GM19043 (cell line): ENCODE measurements at regions not wholly inside any gene's neighbourhood (a gene's known extent, or its start where the extent isn't known, plus 50 kb on each side); places are given as distances from the start of the nearest gene placed in this dataset.
"Not testable (repeated sequence)": the region's sequence is repeated elsewhere in the genome, so short reads cannot be mapped to it uniquely, and the experiment has no call there.

Experiments used
- ATAC-seq: cut with Tn5 transposase; IDR thresholded peaks from one replicate; pipeline ENCODE4 v1.9.1; 2021; ENCODE audit warnings: low read depth; ENCODE audit not compliant: unreplicated experiment

GRCh38 chr9:104323967-104324694 lies 179.9 kb upstream of the OR13F1 start:
- ATAC-seq = not testable (repeated sequence)

GRCh38 chr9:104326912-104327311 lies 177.2 kb upstream of the OR13F1 start:
- ATAC-seq = no peak

DNA sequence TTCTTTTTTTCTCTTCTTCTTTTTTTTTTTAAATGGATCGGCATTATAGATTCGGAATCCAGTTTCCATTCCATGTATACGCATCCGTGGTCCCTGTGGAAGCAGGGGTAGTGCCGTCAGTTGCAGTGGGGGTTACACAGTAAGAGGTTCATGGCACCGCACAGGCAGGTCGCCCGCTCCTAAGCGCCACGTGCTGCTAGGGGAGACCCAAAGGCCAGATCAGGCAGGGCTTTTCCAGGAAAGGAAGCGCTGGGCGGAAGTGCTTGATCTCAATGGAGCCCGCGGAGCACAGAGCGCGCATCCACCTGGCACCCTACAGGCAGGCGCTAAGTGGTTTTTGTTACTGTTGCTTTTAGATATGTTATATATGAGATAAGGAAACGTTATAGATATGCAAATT lies 174.8 kb upstream of the OR13F1 start:
- ATAC-seq = no peak

DNA sequence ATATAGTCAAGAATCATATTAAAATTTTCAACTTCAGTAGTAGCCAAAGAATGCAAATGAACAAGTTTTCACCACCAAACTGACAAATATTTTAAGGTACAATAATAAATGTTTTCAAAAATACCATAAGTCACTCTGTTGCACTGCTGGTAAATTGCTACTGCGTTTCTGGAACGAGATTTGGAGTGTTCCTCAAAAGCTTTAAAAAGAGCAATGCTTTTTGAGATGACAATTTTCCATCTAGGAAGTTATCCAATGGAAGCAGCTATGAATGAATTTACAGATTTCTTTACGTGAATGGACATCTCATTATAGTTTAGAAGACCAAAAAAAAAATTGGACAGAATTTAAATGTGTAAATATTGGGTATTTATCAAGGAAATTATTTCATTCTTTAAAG lies 173.2 kb upstream of the OR13F1 start:
- ATAC-seq = no peak

DNA sequence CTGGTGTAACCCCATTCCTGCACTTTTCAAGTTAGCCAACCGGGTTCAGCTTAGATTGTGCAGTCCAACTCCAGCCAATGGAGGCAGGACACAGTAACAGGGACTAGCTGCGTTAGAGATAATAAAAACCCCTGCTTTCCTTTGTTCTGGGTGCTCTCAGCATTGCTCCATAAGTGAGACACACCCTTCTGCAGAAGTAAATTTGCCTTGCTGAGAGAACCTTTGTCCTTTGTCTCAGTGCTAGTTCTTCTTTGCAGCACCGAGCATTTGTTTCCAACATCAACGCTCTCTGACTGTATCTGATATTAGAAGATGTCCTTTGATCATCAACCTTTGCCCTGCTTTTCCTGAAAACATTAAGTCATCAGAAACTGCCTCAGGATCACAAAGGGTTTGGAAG lies 169.5 kb upstream of the OR13F1 start:
- ATAC-seq = no peak

- ATAC-seq = no peak
Observed at GRCh38 chr9:104339692-104340091, 164.4 kb upstream of the OR13F1 start.

GRCh38 chr9:104342552-104342951 lies 161.5 kb upstream of the OR13F1 start:
- ATAC-seq = no peak

- ATAC-seq = no peak
Observed at GRCh38 chr9:104345061-104345460, 159.0 kb upstream of the OR13F1 start.

DNA sequence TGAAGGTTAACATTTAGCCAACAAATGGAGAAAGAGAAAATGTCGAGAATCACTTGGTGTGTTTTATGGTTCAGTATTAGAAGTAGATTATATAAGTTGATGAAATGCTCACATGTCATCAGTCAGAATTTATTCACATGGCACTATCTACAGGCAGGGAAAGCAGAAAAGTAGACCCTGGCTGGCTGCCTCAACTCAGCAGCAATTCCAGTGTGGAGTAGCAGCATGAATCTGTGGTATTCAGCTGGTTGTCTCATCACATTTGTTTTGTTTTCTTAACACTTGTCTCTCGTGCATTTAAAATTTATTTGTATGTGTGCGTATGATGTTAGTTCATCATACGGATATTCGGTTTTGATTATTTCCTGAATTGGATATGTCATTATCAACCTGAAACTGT lies 153.5 kb upstream of the OR13F1 start:
- no peak for ATAC-seq

DNA sequence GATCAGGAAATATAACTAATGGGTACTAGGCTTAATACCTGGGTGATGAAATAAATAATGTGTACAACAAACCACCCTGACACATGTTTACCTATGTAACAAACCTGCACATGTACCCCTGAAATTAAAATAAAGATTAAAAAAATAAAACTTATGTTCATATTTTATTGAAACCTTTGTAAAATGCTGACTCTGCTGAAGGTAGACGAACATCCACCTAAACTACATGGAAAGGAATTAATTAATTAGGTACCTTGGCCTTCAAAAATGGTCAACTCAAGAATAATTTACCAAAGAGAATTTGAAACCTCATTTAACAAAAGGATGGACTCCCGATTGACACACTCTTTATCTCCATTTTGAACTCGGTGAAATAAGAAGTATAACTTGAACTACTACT lies 152.3 kb upstream of the OR13F1 start:
- no peak for ATAC-seq

- ATAC-seq = no peak
Observed at GRCh38 chr9:104361207-104361606, 142.9 kb upstream of the OR13F1 start.

DNA sequence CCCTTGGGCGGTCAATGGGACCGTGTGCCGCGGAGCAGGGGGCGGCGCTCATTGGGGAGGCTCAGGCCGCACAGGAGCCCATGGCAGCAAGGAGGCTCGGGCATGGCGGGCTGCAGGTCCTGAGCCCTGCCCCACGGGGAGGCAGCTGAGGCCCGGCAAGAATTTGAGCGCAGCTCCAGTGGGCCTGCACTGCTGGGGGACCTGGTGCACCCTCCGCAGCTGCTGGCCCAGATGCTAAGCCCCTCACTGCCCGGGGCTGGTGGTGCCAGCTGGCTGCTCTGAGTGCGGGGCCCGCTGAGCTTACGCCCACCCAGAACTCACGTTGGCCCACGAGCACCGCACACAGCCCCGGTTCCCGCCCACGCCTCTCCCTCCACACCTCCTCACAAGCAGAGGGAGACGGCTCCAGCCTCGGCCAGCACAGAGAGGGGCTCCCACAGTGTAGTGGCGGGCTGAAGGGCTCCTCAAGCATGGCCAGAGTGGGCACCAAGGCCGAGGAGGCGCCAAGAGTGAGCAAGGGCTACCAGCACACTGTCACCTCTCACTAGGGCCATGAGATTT lies 141.1 kb upstream of the OR13F1 start:
- ATAC-seq = no peak

DNA sequence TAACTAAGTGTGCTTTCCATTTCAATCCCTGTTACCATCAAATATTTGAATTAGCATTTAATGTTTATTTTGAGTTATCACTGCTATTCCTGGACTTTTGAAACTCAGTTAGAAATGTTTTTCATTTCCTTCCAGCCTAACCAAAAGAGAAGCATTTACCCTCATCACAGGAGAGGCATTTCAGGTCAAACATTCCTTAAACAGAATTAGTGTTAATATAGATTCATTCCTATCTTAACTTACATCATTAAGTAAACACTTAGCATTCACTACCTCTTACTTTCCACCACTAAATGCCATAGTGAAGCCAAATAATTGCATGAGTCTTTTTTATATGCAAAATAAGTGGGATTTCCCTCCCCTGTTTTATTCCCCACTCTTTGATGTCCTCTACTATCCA lies 136.6 kb upstream of the OR13F1 start:
- no peak for ATAC-seq

DNA sequence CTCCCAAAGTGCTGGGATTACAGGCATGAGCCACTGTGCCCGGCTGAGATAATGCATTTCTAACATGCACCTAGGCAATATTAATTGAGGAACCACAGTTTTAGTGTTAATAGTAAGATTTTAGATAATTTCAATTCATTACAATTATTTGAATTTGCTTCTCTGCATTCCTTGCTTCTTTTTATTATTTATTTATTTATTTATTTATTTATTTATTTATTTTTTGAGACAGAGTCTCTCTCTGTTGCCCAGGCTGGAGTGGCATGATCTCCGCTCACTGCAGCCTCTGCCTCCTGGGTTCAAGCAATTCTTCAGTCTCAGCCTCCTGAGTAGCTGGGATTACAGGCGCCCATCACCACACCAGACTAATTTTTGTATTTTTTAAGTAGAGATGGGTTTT lies 135.7 kb upstream of the OR13F1 start:
- ATAC-seq = not testable (repeated sequence)

DNA sequence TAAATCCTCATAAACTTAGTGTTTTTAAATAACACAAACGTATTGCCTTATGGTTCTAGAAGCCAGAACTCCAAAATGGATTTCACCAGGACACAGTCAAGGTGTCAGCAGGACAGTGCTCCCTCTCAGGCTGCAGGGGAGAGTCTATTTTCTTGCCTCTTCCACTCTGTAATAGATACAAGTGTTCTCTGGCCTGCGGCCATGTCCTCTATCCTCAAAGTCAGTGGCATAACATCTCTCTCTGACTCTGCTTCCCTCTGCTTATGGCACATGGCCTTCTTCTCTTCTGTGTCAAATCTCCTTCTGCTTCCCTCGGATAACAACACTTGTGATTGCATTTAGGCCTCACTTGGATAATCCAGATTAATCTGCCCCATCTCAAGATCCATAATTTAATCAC lies 129.4 kb upstream of the OR13F1 start:
- ATAC-seq = no peak

- no peak for ATAC-seq
Observed at GRCh38 chr9:104386013-104386412, 118.0 kb upstream of the OR13F1 start.

DNA sequence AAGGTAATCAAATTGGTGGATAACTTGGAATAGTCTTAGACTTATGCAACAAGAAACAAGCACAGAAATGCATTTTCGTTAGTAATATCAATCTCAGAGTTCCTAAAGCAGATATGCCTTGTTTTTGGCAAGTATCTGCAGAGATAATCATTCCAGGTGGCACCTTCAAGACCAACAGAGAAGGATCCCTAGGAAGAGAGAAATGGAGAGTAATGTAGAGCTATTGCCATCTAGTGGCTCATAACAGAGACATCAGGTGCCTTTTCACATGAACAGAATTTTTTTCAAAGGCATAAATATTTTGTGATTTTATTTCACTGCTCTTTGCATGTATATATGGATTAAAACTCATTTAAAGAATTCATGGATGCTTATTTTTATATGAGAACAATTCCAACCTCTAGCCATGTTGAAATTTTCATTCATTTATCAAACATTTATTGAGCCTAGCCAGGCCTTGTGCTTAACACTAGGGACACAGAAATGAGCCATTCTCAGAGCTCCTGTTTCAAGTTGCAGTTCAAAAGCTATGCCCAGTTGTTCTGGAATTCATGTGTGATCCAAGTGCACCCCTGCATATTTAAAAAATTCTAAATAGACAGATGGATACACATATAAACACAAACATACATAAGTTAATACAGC lies 117.5 kb upstream of the OR13F1 start:
- ATAC-seq = peak; percentile 78

GRCh38 chr9:104388071-104388470 lies 116.0 kb upstream of the OR13F1 start:
- no peak for ATAC-seq

DNA sequence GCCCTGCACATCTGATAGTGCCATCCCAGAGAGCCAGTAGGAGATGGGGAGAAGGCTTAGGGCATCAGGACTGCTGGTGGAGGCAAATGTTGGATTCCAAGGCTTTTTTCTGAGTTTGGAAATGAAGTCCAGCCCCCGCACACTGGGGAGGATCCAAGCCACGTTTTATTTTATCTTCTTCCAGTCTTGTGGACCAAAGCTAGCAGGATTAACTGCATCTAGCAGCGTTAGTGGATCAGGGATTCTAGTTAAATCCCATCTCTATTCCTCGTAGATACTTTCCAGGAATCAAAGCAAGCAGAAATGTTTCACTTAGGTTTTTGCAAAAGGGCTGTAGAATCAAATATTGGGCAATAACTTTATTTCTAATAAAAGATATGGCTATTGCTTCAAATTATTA lies 114.7 kb upstream of the OR13F1 start:
- no peak for ATAC-seq

GRCh38 chr9:104394901-104395300 lies 109.2 kb upstream of the OR13F1 start:
- ATAC-seq = not testable (repeated sequence)

- no peak for ATAC-seq
Observed at GRCh38 chr9:104412238-104412637, 91.8 kb upstream of the OR13F1 start.

DNA sequence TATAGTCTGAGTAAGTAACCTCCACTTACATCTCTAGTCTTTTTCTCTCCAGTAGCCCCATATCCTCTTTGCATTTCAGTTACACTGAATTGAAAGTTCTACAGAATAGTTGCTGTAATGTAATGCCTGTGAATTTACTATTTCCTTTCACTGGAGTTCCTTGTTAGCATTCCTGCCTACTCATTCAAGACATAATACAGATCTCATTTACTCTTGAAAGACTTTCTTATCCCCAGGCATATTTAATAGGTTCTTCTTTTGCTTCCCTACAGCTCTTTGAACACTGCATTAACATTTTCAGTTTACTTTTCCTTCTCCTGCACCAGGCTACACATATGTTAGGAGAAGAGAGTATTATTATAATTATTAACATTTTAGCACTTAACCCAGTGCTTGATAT lies 87.6 kb upstream of the OR13F1 start:
- no peak for ATAC-seq
